Mucosa of stomach (tissue), 1 donor: ENCODE measurements at regions not wholly inside any gene's neighbourhood (a gene's known extent, or its start where the extent isn't known, plus 50 kb on each side); places are given as distances from the start of the nearest gene placed in this dataset.

Experiments used
- H3K27me3 ChIP-seq: one replicate; pipeline ENCODE4 v1.7.0; 2013; ENCODE audit warnings: mild to moderate bottlenecking, low read length; ENCODE audit not compliant: control insufficient read depth, insufficient read depth
- H3K36me3 ChIP-seq: one replicate; pipeline ENCODE4 v1.7.0; 2013; ENCODE audit warnings: low read length; ENCODE audit not compliant: control insufficient read depth, insufficient read depth
- H3K4me1 ChIP-seq: one replicate; pipeline ENCODE4 v1.7.0; 2013; ENCODE audit warnings: mild to moderate bottlenecking, low read length; ENCODE audit not compliant: control insufficient read depth, insufficient read depth
- H3K4me3 ChIP-seq: one replicate; pipeline ENCODE4 v1.7.0; 2013; ENCODE audit warnings: low read length
- H3K9ac ChIP-seq: one replicate; pipeline ENCODE4 v1.7.0; 2013; ENCODE audit warnings: mild to moderate bottlenecking, low read length, moderate library complexity
- H3K9me3 ChIP-seq: one replicate; pipeline ENCODE4 v1.7.0; 2013; ENCODE audit warnings: mild to moderate bottlenecking, low read length, moderate library complexity; ENCODE audit not compliant: control insufficient read depth
- donor health status: Pancreatic carcinoma.

- Histone ChIP-seq H3K9ac (no peak overlapping the region), H3K4me3 (no peak overlapping the region), H3K36me3 (no peaks in the 10 kb centered on the region), H3K4me1 (no peaks in the 10 kb centered on the region), H3K9me3 (no peaks in the 10 kb centered on the region), H3K27me3 (no peaks in the 10 kb centered on the region)
These were observed 89.7 kb upstream of the E2F8 start for GRCh38 chr11:19330416-19330815.

- H3K36me3 ChIP-seq = no peaks in the 10 kb centered on the region
- H3K27me3 ChIP-seq = no peaks in the 10 kb centered on the region
- H3K4me3 ChIP-seq = no peak overlapping the region
- H3K9me3 ChIP-seq = no peaks in the 10 kb centered on the region
- no peaks in the 10 kb centered on the region for H3K4me1 ChIP-seq
- H3K9ac ChIP-seq = no peak overlapping the region
These were observed 89.2 kb upstream of the E2F8 start for GRCh38 chr11:19329970-19330369.

- no peak overlapping the region for H3K4me3 ChIP-seq
- H3K27me3 ChIP-seq = no peaks in the 10 kb centered on the region
- no peaks in the 10 kb centered on the region for H3K9me3 ChIP-seq
- no peaks in the 10 kb centered on the region for H3K4me1 ChIP-seq
- H3K9ac ChIP-seq = no peak overlapping the region
- H3K36me3 ChIP-seq = no peaks in the 10 kb centered on the region
These were observed 88.0 kb upstream of the E2F8 start for GRCh38 chr11:19328586-19329311.

DNA sequence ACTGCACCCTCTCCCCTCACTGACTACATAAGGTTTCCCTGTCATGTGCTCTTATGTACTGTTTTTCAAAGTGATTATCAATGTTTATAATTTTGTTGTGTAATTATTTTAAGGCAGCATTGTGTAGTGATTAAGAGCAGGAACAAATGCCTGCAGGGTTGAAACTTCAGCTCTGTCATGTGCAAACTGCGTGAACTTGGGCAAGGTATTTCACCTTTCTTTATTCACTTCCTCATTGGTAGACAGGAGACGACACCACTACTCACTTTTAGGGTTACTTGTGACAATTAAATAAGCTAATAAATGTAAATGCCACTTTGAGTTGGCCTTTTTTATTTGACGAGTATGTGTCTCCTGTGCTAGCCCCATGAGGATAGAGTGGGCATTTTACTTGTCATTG, 86.5 kb upstream of the E2F8 start:
- Histone ChIP-seq H3K4me1 (no peaks in the 10 kb centered on the region), H3K36me3 (no peaks in the 10 kb centered on the region), H3K9me3 (no peaks in the 10 kb centered on the region), H3K9ac (no peak overlapping the region), H3K27me3 (no peaks in the 10 kb centered on the region), H3K4me3 (no peak overlapping the region)

DNA sequence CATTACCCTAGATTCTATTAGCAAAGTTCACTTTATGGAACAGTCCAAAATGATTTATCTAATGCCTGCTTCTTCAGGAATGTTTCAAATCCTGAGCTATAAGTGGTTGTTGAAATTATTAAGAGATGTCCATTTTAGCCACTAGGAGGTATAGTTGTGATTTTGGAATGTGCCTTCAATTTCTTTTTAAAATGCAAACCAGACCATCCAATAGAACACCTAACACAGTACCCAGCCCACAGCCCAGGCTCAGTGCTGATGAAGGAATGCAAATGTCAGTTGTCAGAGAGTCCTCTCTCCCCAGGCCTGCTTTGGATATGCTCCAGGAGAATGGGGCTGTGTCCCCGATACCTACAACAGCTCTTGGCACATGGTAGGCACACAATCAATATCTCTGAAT, 85.8 kb upstream of the E2F8 start:
- Histone ChIP-seq H3K9ac (no peak overlapping the region), H3K4me3 (no peak overlapping the region), H3K27me3 (no peaks in the 10 kb centered on the region), H3K9me3 (no peaks in the 10 kb centered on the region), H3K4me1 (no peaks in the 10 kb centered on the region), H3K36me3 (no peaks in the 10 kb centered on the region)

DNA sequence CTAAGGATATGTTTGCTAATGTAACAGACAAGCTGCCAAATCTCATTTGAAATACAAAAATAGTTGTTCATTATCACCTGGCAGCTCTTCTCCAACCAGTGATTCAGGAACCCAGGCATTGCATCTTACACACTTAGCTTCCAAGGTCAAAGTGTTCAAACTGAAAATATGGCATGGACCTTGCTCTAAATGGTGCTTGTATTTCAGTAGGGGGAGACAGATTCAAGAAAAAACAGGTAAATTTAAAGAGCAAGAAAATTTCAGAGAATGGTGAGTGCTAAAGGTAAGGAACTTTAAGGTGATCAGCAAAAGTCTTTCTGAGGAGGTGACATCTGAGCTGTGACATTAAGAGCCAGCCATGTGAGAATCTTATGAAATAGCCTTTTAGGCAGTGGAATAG, 82.8 kb upstream of the E2F8 start:
- Histone ChIP-seq H3K9ac (no peak overlapping the region), H3K9me3 (no peaks in the 10 kb centered on the region), H3K4me1 (no peaks in the 10 kb centered on the region), H3K4me3 (no peak overlapping the region), H3K27me3 (no peaks in the 10 kb centered on the region), H3K36me3 (no peaks in the 10 kb centered on the region)

DNA sequence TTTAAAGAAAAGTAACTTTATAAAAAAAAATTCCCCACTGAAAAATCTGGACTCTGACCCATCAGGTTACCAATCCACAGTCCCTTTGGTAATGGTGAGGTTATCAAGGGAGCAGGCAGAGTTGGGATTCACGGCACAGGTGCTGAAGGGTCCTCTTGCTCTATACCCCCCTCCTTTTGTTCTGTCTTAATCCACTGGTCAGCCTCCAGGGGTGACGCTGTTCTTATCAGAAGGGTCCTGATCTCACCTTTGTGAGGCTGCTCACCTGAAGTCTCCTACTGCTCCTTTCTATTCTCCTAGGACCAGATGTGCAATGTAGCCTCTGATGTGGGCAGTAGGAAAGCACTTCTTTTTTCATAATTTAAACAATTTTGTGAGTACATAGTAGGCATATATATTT, 80.6 kb upstream of the E2F8 start:
- Histone ChIP-seq H3K9me3 (no peaks in the 10 kb centered on the region), H3K4me1 (no peaks in the 10 kb centered on the region), H3K36me3 (no peaks in the 10 kb centered on the region), H3K27me3 (no peaks in the 10 kb centered on the region), H3K9ac (no peak overlapping the region), H3K4me3 (no peak overlapping the region)

GRCh38 chr11:19320827-19321226, 80.1 kb upstream of the E2F8 start:
- H3K9me3 ChIP-seq = no peaks in the 10 kb centered on the region
- H3K9ac ChIP-seq = no peak overlapping the region
- no peak overlapping the region for H3K4me3 ChIP-seq
- no peaks in the 10 kb centered on the region for H3K27me3 ChIP-seq
- no peaks in the 10 kb centered on the region for H3K4me1 ChIP-seq
- no peaks in the 10 kb centered on the region for H3K36me3 ChIP-seq

GRCh38 chr11:19316434-19316833, 75.7 kb upstream of the E2F8 start:
- H3K9me3 ChIP-seq = no peaks in the 10 kb centered on the region
- no peak overlapping the region for H3K9ac ChIP-seq
- no peaks in the 10 kb centered on the region for H3K27me3 ChIP-seq
- H3K36me3 ChIP-seq = no peaks in the 10 kb centered on the region
- no peaks in the 10 kb centered on the region for H3K4me1 ChIP-seq
- H3K4me3 ChIP-seq = no peak overlapping the region

DNA sequence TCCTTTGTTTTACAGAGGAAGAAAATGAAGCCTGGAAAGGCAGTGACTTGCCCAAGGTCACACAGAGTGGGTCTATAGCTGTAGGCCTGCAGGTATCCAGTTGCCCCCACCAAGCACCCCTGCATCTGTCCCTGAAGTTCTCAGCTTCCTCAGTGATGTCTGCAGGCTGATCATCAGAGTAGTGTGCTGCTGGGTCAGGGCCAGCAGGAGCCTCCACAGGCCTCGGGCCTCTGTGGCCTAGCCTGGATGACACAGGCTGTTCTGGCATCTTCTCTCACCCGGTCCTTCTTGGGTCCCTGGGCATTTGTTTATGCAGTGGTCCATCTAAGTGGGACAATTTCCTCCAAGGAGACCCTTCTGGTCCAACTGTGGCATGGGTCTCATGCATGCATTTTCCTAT, 74.8 kb upstream of the E2F8 start:
- Histone ChIP-seq H3K4me3 (no peak overlapping the region), H3K4me1 (no peaks in the 10 kb centered on the region), H3K27me3 (no peaks in the 10 kb centered on the region), H3K9ac (no peak overlapping the region), H3K9me3 (no peaks in the 10 kb centered on the region), H3K36me3 (no peaks in the 10 kb centered on the region)

DNA sequence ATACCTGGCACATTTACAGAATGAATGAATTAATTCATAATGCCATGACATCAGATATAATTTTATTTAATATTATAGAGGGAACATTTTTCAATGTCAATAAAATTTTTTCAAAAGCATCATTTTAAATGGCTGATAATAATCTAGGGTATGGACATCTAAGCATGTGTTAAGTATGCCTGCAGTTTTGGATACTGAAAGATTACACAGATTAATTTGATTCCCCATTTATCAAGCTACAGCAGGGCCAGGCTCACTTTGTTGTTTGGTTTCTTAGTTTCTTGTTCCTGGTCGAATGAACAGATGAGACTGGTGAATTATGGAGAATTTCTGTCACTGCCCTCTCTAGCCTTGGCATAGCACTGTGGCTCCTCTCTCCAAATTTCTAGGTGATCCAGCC, 72.4 kb upstream of the E2F8 start:
- no peaks in the 10 kb centered on the region for H3K36me3 ChIP-seq

GRCh38 chr11:19311308-19312030, 70.7 kb upstream of the E2F8 start:
- Histone ChIP-seq H3K4me3 (no peak overlapping the region), H3K9ac (no peak overlapping the region), H3K9me3 (no peaks in the 10 kb centered on the region), H3K36me3 (no peaks in the 10 kb centered on the region), H3K4me1 (no peaks in the 10 kb centered on the region), H3K27me3 (no peaks in the 10 kb centered on the region)

More for the DNA sequence above, 72.4 kb upstream of the E2F8 start:
- H3K27me3 ChIP-seq = no peaks in the 10 kb centered on the region
- H3K4me1 ChIP-seq = no peaks in the 10 kb centered on the region
- no peaks in the 10 kb centered on the region for H3K9me3 ChIP-seq
- H3K4me3 ChIP-seq = no peak overlapping the region
- H3K9ac ChIP-seq = no peak overlapping the region
